Activated T-cell treated with anti-CD3 and anti-CD28 coated beads, Interleukin-2, amount 50 U/mL, for 48 hours (primary cell): ENCODE measurements at regions not wholly inside any gene's neighbourhood (a gene's known extent, or its start where the extent isn't known, plus 50 kb on each side); places are given as distances from the start of the nearest gene placed in this dataset.

Source experiments
- DNase-seq, 2 experiments: peaks; one replicate each; pipeline ENCODE4 v3.0.0-alpha.2; 2020

DNA sequence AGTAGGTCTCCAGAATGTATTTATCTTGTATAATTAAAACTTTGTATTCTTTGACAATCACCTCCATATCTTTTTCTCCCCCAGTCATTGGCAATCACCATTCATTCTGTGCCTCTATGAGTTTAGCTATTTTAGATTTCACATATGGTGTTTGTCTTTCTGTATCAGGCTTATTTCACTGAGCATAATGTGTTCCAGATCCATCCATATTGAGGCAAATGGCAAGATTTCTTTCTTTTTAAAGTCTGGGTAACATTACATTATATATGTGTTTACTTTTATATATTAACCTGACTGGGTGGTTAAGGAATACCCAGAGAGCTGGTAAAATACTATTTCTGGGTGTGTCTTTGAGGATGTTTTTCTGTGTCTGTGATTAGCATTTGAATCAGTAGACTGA, 486.6 kb downstream of the SQOR start:
- DNase-seq, result no peak

GRCh38 chr15:46126581-46126980, 491.8 kb downstream of the SQOR start:
- DNase-seq, result no peak

DNA sequence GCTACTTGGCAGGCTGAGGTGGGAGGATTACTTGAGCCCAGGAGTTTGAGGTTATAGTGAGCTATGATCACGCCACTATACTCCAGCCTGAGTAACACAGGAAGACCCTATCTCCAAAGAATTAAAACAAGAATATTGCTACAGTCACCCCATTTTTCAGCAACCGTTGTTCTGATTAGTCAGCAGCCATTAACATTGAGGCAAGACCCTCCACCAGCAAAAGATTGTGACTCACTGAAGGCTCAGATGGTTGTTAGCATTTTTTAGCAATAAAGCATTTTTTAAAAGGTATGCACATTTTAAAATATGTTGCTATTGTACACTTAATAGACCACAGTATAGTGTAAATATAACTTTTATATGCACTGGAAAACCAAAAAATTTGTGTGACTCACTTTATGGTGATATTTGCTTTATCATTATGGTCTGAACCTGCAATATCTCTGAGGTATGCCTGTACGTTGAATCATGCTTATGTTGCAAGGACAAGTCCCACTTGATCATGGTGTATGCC, 492.6 kb downstream of the SQOR start:
- no peak for DNase-seq

DNA sequence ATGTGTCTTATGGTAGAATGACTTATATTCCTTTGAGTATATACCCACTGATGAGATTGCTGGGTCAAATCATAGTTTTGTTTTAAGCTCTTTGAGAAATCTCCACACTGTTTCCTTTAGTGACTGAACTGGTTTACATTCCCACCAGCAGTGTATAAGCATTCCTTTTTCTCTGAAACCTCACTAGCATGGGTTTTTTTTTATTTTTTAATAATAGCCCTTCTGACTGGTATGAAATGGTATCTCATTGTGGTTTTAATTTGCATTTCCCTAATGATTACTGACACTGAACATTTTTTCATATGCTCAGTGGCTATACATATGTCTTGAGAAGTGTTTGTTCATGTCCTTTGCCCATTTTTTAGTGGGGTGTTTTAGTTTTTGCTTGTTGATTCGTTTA, 494.3 kb downstream of the SQOR start:
- DNase-seq, result no peak

DNA sequence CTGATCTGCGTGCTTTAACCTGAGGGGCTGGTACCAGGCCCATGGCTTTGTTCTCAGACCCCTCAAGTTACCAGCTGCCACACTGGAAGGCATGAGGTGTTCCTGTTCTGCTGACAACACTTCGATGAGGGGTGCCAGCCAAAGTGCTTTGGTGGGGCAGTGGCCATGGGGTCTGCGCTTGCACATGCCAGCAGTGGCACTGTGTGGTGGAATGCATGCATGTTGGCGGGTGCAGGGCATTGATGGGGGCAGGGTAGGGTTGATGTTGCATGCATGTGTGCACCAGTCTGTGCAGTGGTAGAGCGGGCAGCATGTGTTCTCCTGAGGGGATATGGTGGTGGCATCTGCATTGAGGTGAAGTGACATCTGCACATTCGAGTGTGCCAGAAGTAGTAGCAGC, 497.0 kb downstream of the SQOR start:
- DNase-seq, result no peak

DNA sequence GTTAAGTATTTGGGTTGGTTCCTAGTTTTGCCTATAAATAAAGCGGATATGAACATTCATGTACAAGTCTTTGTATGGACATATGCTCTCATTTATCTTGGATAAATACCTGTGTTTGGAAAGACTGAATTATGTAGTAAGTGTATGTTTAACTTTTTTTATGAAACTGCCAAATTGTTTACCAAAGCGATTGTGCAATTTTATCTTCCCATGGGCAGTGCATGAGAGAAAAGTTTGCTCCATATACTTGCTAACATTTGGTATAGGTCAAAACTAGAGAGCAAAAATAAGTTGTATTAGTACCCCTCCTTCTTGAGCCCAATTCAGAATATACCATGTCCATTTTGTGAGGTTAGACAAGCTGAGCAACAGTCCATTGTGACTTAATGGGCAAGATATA, 502.6 kb downstream of the SQOR start:
- DNase-seq, result no peak

DNA sequence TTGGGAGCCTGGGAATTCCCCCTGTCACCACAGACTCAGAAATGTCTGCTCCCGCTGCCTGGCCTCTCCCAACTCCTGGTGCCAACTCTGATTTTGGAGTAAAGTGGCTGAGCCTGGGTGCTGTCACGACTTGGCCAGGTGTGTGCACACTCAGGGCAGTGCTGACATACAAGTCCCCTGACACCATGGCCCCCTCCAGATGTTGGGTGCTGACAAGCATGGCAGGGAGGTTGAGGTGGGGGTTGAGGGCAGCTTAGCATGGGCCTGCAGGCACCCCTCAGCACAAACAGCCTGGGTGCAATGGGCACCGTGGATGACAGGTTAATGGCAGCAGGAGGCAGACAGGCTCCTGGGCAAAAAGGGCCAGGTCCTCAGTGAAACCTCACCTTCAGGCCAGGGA, 511.2 kb downstream of the SQOR start:
- no peak for DNase-seq

- no peak for DNase-seq
Measured at GRCh38 chr15:46146915-46147314, 512.1 kb downstream of the SQOR start.

DNA sequence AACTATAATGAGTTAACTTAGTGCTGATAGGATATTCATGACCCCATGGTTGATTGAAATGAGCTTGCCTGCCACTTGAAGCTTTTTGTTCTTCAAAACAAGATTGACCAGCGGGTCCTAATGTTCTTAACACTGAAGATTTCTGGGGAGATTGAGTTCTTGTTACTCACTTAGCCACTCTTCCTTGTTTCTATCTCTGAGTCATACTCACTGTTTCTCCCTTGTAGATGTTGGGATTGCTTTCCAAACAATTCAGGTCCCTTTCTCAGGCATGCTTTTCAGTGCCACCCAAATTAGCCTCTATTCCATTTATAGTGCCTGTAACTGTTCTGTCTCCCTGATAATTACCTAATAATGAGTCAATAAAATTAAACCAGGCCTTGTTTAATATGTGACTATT, 517.0 kb downstream of the SQOR start:
- no peak for DNase-seq

- no peak for DNase-seq
Measured at GRCh38 chr15:46166750-46167149, 531.9 kb downstream of the SQOR start.

- DNase-seq, result no peak
Measured at GRCh38 chr15:46170326-46170725, 535.5 kb downstream of the SQOR start.

- no peak for DNase-seq
Measured at GRCh38 chr15:46174122-46174521, 539.3 kb downstream of the SQOR start.

GRCh38 chr15:46177219-46177618, 542.4 kb downstream of the SQOR start:
- DNase-seq, result no peak

- no peak for DNase-seq
Measured at GRCh38 chr15:46178138-46178537, 543.3 kb downstream of the SQOR start.

GRCh38 chr15:46207341-46207740, 572.5 kb downstream of the SQOR start:
- no peak for DNase-seq

DNA sequence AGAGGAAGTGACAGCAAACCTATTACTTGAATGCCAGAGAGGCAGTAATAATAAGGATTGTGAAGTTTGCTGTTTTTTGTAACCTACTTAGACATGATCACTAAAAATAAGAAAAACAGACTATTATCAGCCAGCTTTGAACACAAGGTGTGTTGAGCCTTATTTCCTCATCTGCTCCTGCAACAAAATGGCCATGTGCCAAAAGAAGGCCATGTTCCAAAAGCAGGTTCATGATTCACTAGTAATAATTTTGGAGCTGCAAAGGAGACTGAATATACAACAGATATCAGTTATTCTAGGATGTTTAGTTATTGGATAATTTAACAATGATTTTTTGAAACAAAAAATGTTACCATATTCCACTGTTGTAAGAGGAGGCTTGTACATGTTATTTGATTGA, 578.7 kb downstream of the SQOR start:
- no peak for DNase-seq

DNA sequence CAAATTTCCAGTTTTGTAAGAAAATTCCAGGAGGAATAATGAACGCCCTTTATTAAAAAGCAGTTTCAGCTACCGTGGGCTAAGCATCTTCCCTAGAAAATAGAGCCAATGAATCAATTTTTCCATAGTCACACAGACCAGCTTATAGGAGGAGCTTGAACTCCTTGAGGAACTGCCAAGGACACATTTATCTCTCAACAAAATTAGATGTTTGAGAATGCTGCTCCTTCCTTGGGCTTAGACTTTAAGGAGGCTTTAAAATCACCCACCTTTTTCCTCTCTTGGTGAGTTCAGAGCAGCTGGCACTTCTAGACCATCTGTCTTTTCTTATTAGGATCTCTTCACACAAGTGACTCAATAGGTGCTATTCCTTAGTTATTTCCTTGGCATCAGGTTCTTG, 588.0 kb downstream of the SQOR start:
- DNase-seq, result no peak

DNA sequence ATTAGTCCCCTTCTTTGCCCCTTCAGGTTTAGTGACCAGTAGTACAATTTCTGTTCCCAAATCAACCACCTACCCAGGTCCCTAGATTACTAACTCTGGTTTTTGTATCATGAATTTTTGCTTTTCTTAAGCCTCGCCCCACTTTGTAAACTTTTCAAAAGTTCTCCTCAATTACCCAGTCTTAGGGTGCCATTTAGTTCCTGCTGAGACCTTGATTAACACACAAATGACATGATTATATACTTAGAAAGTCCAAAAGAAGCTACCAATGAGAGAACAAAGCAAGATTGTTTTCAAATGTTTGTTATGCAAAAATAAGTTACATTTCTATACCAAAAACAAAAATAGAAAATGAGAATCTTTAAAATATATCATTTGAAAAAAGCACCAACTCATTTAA, 594.4 kb downstream of the SQOR start:
- DNase-seq, result no peak

DNA sequence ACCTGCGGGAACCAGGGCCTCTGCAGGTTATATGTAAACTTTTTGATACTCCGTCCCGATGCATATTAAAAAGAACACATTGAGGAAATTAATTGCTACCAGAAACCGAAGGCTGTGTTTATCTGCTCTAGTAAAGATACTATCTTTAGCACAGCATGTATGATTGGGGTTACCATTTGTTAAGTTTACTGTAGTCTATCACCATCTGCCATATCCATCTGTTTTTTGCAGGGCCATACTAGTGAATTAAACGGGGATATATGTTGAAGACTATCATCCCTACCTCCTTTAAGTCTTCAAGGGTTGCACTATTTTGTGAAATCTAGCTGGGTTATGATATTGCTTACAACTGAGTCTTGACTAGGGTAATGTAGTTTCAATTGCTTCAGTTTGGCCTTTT, 597.0 kb downstream of the SQOR start:
- DNase-seq, result no peak

DNA sequence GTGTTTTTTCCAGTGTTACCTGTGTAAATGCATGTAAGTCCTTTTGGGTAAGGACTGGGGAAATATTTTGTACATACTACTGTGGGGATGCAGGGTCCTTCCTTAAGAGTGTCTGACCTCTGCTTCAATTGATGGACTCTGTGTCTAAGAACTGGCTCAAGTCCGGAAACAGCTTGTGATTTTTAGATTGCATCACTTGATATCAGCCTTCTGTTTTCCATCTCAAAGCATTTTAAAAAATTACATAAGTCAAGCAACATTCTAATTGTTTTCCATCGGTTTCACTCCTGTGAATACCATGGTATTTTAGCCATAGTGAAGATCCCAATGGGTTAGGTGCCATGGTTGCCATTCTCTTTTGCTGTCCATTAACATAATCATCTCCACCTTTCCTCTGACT, 597.6 kb downstream of the SQOR start:
- DNase-seq, result no peak

GRCh38 chr15:46242935-46243334, 608.1 kb downstream of the SQOR start:
- no peak for DNase-seq

DNA sequence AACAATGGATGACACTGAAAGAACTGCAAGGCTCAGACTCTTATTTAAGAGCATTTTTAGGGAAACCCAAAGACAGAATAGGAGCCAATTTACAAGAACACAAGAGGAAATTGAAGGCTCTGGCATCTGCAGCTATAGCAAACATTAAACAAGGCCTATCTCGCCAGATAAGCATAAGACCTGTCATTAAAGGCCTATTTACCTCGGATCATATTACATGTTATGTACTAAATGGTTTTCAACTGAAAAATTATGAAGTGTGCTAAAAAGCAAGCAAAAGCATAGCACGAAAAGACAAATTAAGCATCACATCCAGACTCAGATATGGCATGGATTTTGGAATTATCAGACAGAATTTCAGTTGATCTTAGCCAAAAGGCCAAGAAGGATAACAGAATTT, 617.1 kb downstream of the SQOR start:
- no peak for DNase-seq

- no peak for DNase-seq
Measured at GRCh38 chr15:46258056-46258455, 623.2 kb downstream of the SQOR start.

- DNase-seq, result no peak
Measured at GRCh38 chr15:46260937-46261336, 626.1 kb downstream of the SQOR start.

- DNase-seq, result no peak
Measured at GRCh38 chr15:46265664-46266347, 631.0 kb downstream of the SQOR start.
